DND-41 (cell line): ENCODE measurements at regions not wholly inside any gene's neighbourhood (a gene's known extent, or its start where the extent isn't known, plus 50 kb on each side); places are given as distances from the start of the nearest gene placed in this dataset.

Source experiments
- EZH2 ChIP-seq: IDR thresholded peaks from 3 replicates; pipeline ENCODE4 v1.6.1; 2012; ENCODE audit warnings: borderline replicate concordance, low read depth, mild to moderate bottlenecking, moderate library complexity, low read length, inconsistent platforms; ENCODE audit not compliant: severe bottlenecking
- TF ChIP-seq, protein P1 (sequence below): IDR thresholded peaks from 2 replicates; pipeline ENCODE4 v1.5.1; 2012; ENCODE audit warnings: borderline replicate concordance, low read length, moderate library complexity, mild to moderate bottlenecking; ENCODE audit not compliant: poor library complexity, severe bottlenecking; ENCODE audit errors: extremely low read depth

DNA sequence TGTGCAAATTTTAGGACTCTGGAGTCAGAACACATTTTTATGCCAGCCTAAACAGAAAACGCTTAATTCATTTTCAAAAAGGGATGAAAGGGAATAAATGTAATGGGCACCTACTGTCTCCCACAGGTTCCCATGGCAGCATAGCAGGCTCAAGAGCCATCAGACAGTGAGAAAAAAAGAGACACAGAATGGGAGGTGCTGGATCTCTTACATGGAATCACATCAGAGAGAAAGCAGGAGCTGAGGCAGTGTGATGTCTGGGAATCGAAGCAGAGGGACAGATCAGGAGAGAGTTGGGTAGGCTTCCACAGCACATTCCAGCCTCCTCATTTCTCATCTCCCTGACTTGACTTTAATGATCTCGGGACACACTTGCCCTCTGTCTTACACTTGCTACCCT, 684.3 kb downstream of the KCNJ3 start:
- TF ChIP-seq, protein P1, sequence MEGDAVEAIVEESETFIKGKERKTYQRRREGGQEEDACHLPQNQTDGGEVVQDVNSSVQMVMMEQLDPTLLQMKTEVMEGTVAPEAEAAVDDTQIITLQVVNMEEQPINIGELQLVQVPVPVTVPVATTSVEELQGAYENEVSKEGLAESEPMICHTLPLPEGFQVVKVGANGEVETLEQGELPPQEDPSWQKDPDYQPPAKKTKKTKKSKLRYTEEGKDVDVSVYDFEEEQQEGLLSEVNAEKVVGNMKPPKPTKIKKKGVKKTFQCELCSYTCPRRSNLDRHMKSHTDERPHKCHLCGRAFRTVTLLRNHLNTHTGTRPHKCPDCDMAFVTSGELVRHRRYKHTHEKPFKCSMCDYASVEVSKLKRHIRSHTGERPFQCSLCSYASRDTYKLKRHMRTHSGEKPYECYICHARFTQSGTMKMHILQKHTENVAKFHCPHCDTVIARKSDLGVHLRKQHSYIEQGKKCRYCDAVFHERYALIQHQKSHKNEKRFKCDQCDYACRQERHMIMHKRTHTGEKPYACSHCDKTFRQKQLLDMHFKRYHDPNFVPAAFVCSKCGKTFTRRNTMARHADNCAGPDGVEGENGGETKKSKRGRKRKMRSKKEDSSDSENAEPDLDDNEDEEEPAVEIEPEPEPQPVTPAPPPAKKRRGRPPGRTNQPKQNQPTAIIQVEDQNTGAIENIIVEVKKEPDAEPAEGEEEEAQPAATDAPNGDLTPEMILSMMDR, result no peak
- no peak for TF ChIP-seq EZH2
